ENCODE measurements at regions not wholly inside any gene's neighbourhood (a gene's known extent, or its start where the extent isn't known, plus 50 kb on each side); places are given as distances from the start of the nearest gene placed in this dataset.

- TF ChIP-seq CTCF (IDR thresholded peaks at IDR 0.05; ENCODE audit: low read depth, low read length, poor library complexity, severe bottlenecking) (no peak), EZH2phosphoT487 (IDR thresholded peaks at IDR 0.05; ENCODE audit: borderline replicate concordance, low read length) (no peak)
These were observed 913.0 kb upstream of the CNTN5 start for GRCh38 chr11:98107736-98108135.
